ENCODE measurements at regions not wholly inside any gene's neighbourhood (a gene's known extent, or its start where the extent isn't known, plus 50 kb on each side); places are given as distances from the start of the nearest gene placed in this dataset.

- Histone ChIP-seq H3K23ac (ENCODE audit: insufficient read length, low read depth, low read length) (no peak overlapping the region), H3K18ac (ENCODE audit: insufficient read length, low read depth, low read length) (no peak overlapping the region), H3K79me2 (ENCODE audit: insufficient read depth, low read length) (no peaks in the 10 kb centered on the region), H4K20me1 (ENCODE audit: control insufficient read depth, insufficient read depth, insufficient read length) (no peaks in the 10 kb centered on the region), H3K9ac (ENCODE audit: extremely low read depth, insufficient read length, low read length) (no peak overlapping the region), H3K27ac (ENCODE audit: insufficient read length, low read depth, low read length) (no peak overlapping the region), H2BK12ac (ENCODE audit: insufficient read length, low read depth, low read length) (no peak overlapping the region), H3K4me2 (ENCODE audit: insufficient read depth, insufficient read length, low read length) (no peak overlapping the region), H2BK120ac (ENCODE audit: low read depth, low read length, poor library complexity, severe bottlenecking) (no peak overlapping the region), H2AK5ac (ENCODE audit: insufficient read length, low read length) (no peak overlapping the region), H2BK20ac (ENCODE audit: low read depth, low read length, poor library complexity, severe bottlenecking) (no peak overlapping the region), H2BK15ac (ENCODE audit: low read depth, low read length) (no peak overlapping the region), H2AFZ (ENCODE audit: low read length) (no peak overlapping the region), H3K14ac (ENCODE audit: insufficient read depth, low read length) (no peak overlapping the region), H4K5ac (ENCODE audit: insufficient read length, low read depth, low read length) (no peak overlapping the region), H3K79me1 (ENCODE audit: insufficient read depth, low read depth, low read length, poor library complexity, severe bottlenecking) (no peaks in the 10 kb centered on the region), H2BK5ac (ENCODE audit: insufficient read length, low read length) (no peak overlapping the region), H3K27me3 (ENCODE audit: insufficient read depth, low read length) (no peaks in the 10 kb centered on the region; the same call in 1 of the 2 replicates), H4K91ac (ENCODE audit: insufficient read length, low read depth, low read length) (no peak overlapping the region), H4K8ac (replicated peaks; ENCODE audit: insufficient read length, low read depth, low read length) (no peak overlapping the region), H3T11ph (ENCODE audit: low read length) (no peak overlapping the region), H3K9me3 (ENCODE audit: control insufficient read depth, low read depth, low read length) (no peaks in the 10 kb centered on the region), H3K4ac (ENCODE audit: low read depth, low read length) (no peak overlapping the region), H3K23me2 (ENCODE audit: insufficient read length, low read depth, low read length, poor library complexity, severe bottlenecking) (no peaks in the 10 kb centered on the region), H3K4me1 (ENCODE audit: insufficient read depth, low read length) (no peaks in the 10 kb centered on the region), H3K56ac (ENCODE audit: insufficient read length, low read depth, low read length) (no peak overlapping the region)
- H3K27ac Mint-ChIP-seq: no peak overlapping the region
- no peaks in the 10 kb centered on the region for H3K36me3 Mint-ChIP-seq (ENCODE audit: insufficient read depth in 1 of 3, low read depth in 3 of 3)
- H3K4me1 Mint-ChIP-seq: peaks cover 5 to 7% of the 10 kb centered on the region in 2 experiments
- H3K9me3 Mint-ChIP-seq: peaks cover 2 to 3% of the 10 kb centered on the region in 2 experiments; a peak in 2 of 5 replicates
- H3K27me3 Mint-ChIP-seq (ENCODE audit: low read depth): peaks cover 21% of the 10 kb centered on the region
- H3K4me3 Mint-ChIP-seq: no peak overlapping the region
- DNase-seq: no peak
- no CpG with 5 or more reads among the region's 9 CpGs for WGBS (ENCODE audit: extremely low coverage, insufficient read length, low lambda C conversion rate)
- TF ChIP-seq CTCF (conservative IDR thresholded peaks at IDR 0.05): no peak
These were observed 157.2 kb downstream of the SOD2 start for GRCh38 chr6:159535656-159536350.

Data from H9 (cell line).